Mammary epithelial cell (primary cell): ENCODE measurements at regions not wholly inside any gene's neighbourhood (a gene's known extent, or its start where the extent isn't known, plus 50 kb on each side); places are given as distances from the start of the nearest gene placed in this dataset.

Experiments
- CTCF ChIP-seq, 2 donors: IDR thresholded peaks in 1 of 2; conservative IDR thresholded peaks in 1 of 2; 2 replicates each; pipeline ENCODE4 v1.5.1; 2011 to 2012; ENCODE audit warnings: inconsistent platforms in 2 of 2, low read length in 2 of 2, mild to moderate bottlenecking in 2 of 2, control low read depth in 1 of 2, low read depth in 1 of 2; ENCODE audit not compliant: insufficient read depth in 1 of 2; ENCODE audit errors: extremely low read depth in 1 of 2
- EZH2 ChIP-seq: IDR thresholded peaks from 2 replicates; pipeline ENCODE4 v1.6.1; 2012; ENCODE audit warnings: low read length, inconsistent platforms, borderline replicate concordance

DNA sequence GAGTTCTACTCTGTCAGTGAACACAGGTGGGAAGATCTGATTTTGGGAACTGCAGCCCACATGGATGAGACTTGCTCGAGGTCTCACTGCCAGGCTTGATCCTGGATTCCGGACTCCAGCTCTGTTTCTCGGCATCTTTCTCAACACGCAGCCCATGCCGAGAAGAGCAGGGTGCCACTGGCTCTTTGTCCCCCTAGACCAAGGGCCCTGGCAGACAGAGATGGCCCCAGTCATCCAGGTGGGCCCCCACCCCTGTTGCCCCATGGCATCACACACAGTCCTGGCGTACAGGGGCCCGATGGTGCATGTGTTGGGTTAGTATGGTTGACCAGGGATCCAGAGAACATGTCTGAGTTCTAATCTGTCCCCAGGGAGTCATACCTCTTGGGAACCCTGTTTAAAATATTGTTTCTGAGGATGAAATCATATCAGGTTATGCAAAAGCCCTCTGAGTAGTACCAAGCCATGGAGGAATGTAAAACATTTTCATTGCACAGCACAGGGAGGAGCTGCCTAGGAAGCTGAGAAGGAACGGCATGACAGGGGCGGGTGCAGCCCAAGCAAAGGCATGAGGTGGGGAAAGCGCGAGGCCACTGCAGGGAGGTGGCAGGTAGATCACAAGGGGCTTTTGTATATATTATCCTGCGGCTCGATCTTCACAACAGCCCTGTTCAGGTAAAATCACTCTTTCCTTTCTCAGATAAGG lies 320.6 kb downstream of the UACA start:
- TF ChIP-seq CTCF (conservative IDR thresholded peaks at IDR 0.05 in 1 of 2, IDR thresholded peaks at IDR 0.05 in 1 of 2; ENCODE audit: extremely low read depth in 1 of 2, insufficient read depth in 1 of 2, low read depth in 1 of 2, low read length in 2 of 2) (no peak), EZH2 (no peak)
